DMS114 treated with DMSO at 0.1 percent for 48 hours (cell line): ENCODE measurements at regions not wholly inside any gene's neighbourhood (a gene's known extent, or its start where the extent isn't known, plus 50 kb on each side); places are given as distances from the start of the nearest gene placed in this dataset.

ENCODE experiments used
- DNase-seq: peaks from one replicate; lab custom pipeline; 2025; ENCODE audit not compliant: unreplicated experiment; lab: John Stamatoyannopoulos, UW

DNA sequence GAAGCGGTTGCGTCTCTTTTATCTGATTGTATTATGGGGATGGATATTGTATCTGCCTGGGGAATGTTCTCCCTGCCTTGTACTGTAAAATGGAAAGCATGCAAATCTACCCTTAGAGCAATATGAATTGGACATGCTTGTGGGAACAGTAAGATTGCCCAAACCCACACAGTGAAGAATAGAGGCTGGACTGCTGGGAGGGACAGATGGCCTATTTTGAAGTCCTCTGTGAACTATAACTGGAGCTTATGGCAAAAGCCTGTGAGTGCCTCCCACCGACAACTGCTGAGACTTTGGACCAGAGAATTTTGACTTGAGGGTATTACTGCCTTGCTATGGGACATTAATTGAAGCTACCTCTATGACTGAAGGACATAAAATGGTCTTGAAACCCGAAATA is 168.9 kb downstream of the ERCC6L2 start:
- no peak for DNase-seq

DNA sequence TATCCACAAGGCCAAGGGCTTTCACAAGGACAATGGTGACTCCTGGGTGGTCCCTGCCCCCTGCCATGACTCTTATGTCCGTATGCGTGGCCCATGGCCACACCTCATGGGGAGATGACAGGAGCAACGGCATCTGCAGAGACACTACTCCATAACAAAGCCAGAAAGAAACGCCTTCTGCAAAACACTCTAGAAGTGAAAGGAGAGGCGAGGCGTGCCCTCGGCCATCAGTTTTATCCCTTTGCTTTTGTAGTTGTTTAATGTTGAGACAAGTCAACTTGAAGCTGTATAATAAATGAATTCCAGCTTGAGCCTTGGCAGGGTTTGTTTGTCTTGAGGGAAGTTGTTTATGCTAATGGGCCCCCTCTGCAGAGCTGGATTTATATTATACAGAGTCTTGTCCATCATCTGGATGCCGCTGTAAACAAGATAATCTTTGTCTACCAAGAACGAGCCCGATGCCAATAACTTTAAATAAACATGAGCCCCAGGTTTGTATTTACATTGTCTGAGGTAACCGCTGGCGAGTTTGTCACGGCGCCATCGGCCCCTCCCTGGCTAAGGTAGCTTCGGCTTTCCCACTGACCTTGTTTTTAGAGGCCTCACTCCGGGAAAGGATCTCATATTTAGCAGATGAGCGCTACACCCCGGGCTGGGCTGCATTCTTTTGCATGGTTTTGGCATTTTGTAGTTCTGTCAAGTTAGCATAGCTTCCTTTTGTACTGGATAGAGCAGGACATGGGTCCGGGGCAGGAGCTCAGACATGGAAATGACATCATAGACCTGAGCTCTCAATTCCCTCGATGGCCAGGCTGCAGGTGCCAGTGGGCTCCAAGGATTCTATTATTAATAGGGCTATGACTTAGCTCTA is 165.3 kb downstream of the ERCC6L2 start:
- no peak for DNase-seq

GRCh38 chr9:96038914-96039313 is 163.4 kb downstream of the ERCC6L2 start:
- DNase-seq, result no peak

DNA sequence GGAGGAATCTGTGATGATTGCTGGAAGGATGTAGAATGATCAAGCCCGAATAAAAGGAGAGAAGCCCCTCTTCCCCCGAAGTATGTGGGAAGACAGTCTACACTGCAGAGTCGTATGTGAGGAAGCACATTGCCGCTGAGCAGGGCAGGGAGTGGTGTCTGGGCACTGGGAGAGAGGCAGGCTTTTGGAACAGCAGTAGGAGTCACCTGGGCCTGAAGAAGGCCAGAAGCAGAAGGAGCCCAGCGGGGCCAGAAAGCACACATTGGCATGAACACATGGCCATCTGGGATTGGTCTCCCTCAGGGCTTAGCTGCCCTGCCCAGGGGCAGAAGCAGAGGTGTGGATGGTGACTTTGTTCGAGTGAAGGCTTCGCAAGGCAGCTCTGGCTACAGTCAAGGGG is 162.8 kb downstream of the ERCC6L2 start:
- no peak for DNase-seq

GRCh38 chr9:96034553-96035122 is 159.1 kb downstream of the ERCC6L2 start:
- no peak for DNase-seq

- DNase-seq, result no peak
Observed at GRCh38 chr9:96033896-96034295, 158.4 kb downstream of the ERCC6L2 start.

DNA sequence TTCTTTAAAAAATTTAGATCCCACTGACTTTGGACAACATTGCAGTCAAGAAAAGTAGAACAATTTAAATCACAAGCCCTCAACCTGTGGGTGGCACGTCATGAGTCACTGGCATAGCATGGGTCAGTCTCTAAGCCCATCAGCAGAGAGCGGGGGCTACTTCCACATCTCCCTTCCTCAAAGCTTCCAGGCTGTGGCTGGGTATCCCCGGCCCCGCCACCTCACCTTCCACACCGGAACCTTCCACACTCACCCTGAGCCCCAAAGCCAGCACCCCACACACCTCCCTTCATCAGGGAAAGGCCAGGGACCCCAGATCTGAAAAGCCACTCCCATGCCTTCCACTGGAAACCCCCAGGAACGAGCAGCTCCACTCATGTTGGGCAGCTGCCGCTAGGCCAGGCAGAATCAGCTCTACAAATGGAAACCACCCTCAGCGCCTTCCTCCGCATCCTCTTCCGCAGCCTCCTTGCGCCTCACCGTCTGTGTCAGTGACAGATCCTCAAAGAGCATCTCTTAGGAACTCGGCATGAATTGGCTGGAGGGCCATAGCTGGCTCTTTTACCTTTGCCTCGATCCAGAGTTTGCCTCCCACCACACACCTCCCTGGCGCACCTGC is 156.5 kb downstream of the ERCC6L2 start:
- DNase-seq, result no peak

- no peak for DNase-seq
Observed at GRCh38 chr9:96031366-96031824, 155.9 kb downstream of the ERCC6L2 start.

DNA sequence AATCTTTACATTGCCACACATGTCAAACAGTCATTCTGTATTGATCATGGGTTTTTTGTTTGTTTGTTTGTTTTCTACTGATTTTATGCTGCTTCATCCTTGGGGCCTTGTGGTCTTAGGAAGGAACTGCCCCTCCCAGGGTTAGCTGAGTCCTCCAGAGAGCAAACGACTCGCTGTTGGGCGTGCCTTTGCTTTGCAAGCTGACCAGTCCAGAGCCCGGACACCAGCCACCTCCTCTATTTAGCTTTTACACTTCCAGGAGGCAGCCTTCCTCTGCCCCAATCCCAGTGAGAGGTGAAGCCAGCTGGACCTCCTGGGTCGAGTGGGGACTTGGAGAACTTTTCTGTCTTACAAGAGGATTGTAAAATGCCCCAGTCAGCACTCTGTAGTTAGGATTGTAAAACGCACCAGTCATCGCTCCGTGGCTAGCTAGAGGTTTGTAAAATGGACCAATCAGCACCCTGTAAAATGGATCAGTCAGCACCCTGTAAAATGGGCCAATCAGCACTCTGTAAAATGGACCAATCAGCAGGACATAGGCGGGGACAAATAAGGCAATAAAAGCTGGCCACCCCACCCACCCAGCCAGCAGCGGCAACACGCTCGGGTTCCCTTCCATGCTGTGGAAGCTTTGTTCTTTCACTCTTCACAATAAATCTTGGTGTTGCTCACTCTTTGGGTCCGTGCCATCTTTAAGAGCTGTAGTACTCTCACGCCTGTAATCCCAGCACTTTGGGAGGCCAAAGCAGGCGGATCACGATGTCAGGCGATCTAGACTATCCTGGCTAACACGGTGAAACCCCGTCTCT is 154.4 kb downstream of the ERCC6L2 start:
- DNase-seq, result no peak

GRCh38 chr9:96027251-96028131 is 152.0 kb downstream of the ERCC6L2 start:
- DNase-seq, result no peak

- DNase-seq, result no peak
Observed at GRCh38 chr9:96026655-96027213, 151.2 kb downstream of the ERCC6L2 start.

GRCh38 chr9:96025995-96026602 is 150.6 kb downstream of the ERCC6L2 start:
- no peak for DNase-seq

GRCh38 chr9:96023486-96023885 is 148.0 kb downstream of the ERCC6L2 start:
- no peak for DNase-seq

DNA sequence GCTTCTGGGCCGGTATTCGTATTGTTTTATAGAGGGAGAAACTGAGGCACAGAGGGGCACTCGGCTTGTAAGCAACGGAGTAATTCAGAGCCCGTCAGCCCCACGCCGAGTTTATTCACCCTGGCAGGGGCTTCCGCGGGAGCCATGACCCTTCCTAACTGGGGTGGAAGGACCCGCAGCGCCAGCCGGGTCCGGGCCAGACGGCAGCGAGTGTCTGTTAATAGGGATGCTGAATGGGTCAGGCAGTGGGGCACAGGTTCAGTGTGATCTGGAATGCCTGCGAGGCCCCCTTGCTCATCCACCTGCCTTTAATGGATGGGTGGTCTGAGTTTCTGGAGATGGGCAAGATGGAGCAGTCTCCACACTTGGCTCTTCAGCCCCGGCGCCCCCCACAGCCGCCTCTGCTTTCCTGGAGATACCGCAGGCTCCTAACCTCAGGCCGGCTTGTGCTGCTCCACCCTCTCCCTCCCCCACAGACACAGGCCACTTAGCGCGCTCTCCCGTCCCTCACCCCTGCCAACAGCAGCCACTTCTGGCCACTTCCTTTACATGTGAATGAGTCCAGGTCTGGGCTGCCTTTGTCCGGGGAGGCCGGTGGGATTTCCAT is 147.1 kb downstream of the ERCC6L2 start:
- no peak for DNase-seq

- no peak for DNase-seq
Observed at GRCh38 chr9:96021551-96022444, 146.3 kb downstream of the ERCC6L2 start.

GRCh38 chr9:96020792-96021550 is 145.5 kb downstream of the ERCC6L2 start:
- no peak for DNase-seq

DNA sequence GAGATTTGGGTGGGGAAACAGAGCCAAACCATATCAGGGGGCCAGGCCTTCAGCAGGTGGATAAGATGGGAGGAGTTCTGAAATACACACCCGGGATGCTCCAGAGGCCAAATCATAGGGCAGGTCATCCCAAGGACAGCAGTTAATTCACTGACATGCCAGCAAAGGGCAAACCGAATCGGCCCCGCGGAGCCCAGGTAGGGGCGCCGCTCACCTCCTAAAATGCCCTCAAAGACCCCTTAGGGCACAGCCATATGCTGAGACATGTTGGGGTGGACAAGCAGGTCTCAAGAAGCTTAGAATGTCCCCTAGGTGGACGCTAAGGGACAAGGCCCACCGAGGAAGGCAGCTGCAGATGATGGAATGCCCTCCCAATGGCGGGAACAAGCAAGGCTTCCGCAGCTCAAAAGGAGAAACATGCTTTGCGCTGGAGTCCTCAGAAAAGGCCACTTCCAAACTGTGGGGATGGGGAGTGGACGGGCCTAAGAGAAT is 144.9 kb downstream of the ERCC6L2 start:
- DNase-seq, result no peak
